ENCODE measurements at regions not wholly inside any gene's neighbourhood (a gene's known extent, or its start where the extent isn't known, plus 50 kb on each side); places are given as distances from the start of the nearest gene placed in this dataset.
"Not testable (repeated sequence)": the region's sequence is repeated elsewhere in the genome, so short reads cannot be mapped to it uniquely, and the experiment has no call there.

- DNase-seq = no peak
Observed at GRCh38 chr20:1747953-1748577, 90.5 kb upstream of the SIRPG start.

- DNase-seq = not testable (repeated sequence)
Observed at GRCh38 chr20:1742049-1742434, 84.5 kb upstream of the SIRPG start.

- DNase-seq = no peak
Observed at GRCh38 chr20:1741309-1742048, 83.9 kb upstream of the SIRPG start.

- no peak for DNase-seq
Observed at GRCh38 chr20:1737134-1737533, 79.6 kb upstream of the SIRPG start.

GRCh38 chr20:1735417-1736089 is 78.0 kb upstream of the SIRPG start:
- DNase-seq = no peak

- no peak for DNase-seq
Observed at GRCh38 chr20:1734269-1734858, 76.8 kb upstream of the SIRPG start.

GRCh38 chr20:1731828-1732375 is 74.3 kb upstream of the SIRPG start:
- DNase-seq = not testable (repeated sequence)

GRCh38 chr20:1730981-1731711 is 73.6 kb upstream of the SIRPG start:
- not testable (repeated sequence) for DNase-seq

- not testable (repeated sequence) for DNase-seq
Observed at GRCh38 chr20:1727303-1727702, 69.7 kb upstream of the SIRPG start.

GRCh38 chr20:1724901-1725300 is 67.3 kb upstream of the SIRPG start:
- no peak for DNase-seq

GRCh38 chr20:1722513-1723050 is 65.0 kb upstream of the SIRPG start:
- DNase-seq = no peak

- no peak for DNase-seq
Observed at GRCh38 chr20:1721687-1722512, 64.3 kb upstream of the SIRPG start.

- DNase-seq = no peak
Observed at GRCh38 chr20:1720845-1721475, 63.4 kb upstream of the SIRPG start.

GRCh38 chr20:1720226-1720625 is 62.6 kb upstream of the SIRPG start:
- DNase-seq = no peak

- no peak for DNase-seq
Observed at GRCh38 chr20:1718604-1719384, 61.2 kb upstream of the SIRPG start.

GRCh38 chr20:1712634-1713624 is 55.4 kb upstream of the SIRPG start:
- DNase-seq = no peak

- no peak for DNase-seq
Observed at GRCh38 chr20:1711826-1712601, 54.4 kb upstream of the SIRPG start.

- no peak for DNase-seq
Observed at GRCh38 chr20:1711266-1711665, 53.7 kb upstream of the SIRPG start.

Data from NCI-H1092 (cell line).